ENCODE measurements at regions not wholly inside any gene's neighbourhood (a gene's known extent, or its start where the extent isn't known, plus 50 kb on each side); places are given as distances from the start of the nearest gene placed in this dataset.

DNA sequence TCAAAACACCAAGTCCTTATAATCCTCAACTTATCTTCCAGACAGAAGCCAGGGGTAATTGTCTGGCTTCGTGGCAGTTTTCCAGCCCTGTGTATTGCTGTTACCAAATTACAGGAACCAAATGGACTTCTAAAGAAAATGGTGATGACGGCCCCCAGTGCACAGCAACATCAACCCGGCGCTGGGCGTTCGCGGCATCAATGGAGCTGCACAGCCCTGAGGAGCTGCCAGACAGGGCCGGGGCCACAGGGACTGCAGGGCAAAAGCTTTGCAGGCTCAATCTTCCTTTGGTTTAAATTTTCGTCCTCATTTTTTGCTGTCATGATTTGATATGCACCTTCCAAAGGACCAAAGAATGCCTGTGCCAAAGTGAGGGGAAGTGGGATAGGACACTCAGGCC is 292.5 kb downstream of the BRD1 start:
- Histone ChIP-seq H3K4me1 (ENCODE audit: insufficient read depth, low read length) (no peaks in the 10 kb centered on the region), H4K20me1 (ENCODE audit: insufficient read depth, low read length) (peaks cover 3% of the 10 kb centered on the region; the same call in 1 of the 2 replicates), H3K79me2 (ENCODE audit: insufficient read depth, low read length) (no peaks in the 10 kb centered on the region), H3K27ac (ENCODE audit: extremely low read length, insufficient read depth, low read length) (no peak overlapping the region), H3K4me2 (ENCODE audit: low read depth, low read length) (no peak overlapping the region), H3K9me3 (ENCODE audit: low read length) (no peaks in the 10 kb centered on the region), H3K9ac (ENCODE audit: insufficient read depth, low read depth, low read length) (no peak overlapping the region), H3K36me3 (replicated peaks in 1 of 2; ENCODE audit: control insufficient read depth in 1 of 2, insufficient read depth in 2 of 2, low read length in 2 of 2) (no peaks in the 10 kb centered on the region), H2AFZ (ENCODE audit: low read length) (no peak overlapping the region), H3K27me3 (ENCODE audit: control insufficient read depth in 1 of 2, insufficient read depth in 2 of 2, low read length in 2 of 2) (peaks cover 5 to 46% of the 10 kb centered on the region in 2 experiments; a peak in 4 of 5 replicates), H3K4me3 (replicated peaks in 1 of 3; ENCODE audit: insufficient read depth in 1 of 3, low read depth in 2 of 3, low read length in 3 of 3) (no peak overlapping the region)
- intact Hi-C loops (cut with micrococcal nuclease; ENCODE audit: unreplicated experiment), result no loop called here
- ChIA-PET CTCF (ENCODE audit: low intra/inter-chr PET ratio, low total read pairs) (no interaction called here), POLR2A (no interaction called here)
- TF ChIP-seq ZNF414 (CRISPR knock-in tag; IDR thresholded peaks at IDR 0.05) (no peak), ATM (IDR thresholded peaks at IDR 0.05; ENCODE audit: borderline replicate concordance) (no peak), PRDM10 (CRISPR knock-in tag; IDR thresholded peaks at IDR 0.05; ENCODE audit: low read depth) (no peak), ZNF12 (CRISPR knock-in tag; IDR thresholded peaks at IDR 0.05) (no peak), ZNF543 (CRISPR knock-in tag; IDR thresholded peaks at IDR 0.05) (no peak), CCDC6 (CRISPR knock-in tag; IDR thresholded peaks at IDR 0.05) (no peak), ZNF598 (CRISPR knock-in tag; IDR thresholded peaks at IDR 0.05; ENCODE audit: borderline replicate concordance) (no peak), THYN1 (CRISPR knock-in tag; IDR thresholded peaks at IDR 0.05; ENCODE audit: borderline replicate concordance, low read depth) (no peak), KDM5B (CRISPR knock-in tag; IDR thresholded peaks at IDR 0.05; ENCODE audit: borderline replicate concordance) (no peak), SNAI1 (CRISPR knock-in tag; IDR thresholded peaks at IDR 0.05; ENCODE audit: borderline replicate concordance) (no peak), GATAD2A (CRISPR knock-in tag; IDR thresholded peaks at IDR 0.05) (no peak)
- TF ChIP-seq, protein P1, sequence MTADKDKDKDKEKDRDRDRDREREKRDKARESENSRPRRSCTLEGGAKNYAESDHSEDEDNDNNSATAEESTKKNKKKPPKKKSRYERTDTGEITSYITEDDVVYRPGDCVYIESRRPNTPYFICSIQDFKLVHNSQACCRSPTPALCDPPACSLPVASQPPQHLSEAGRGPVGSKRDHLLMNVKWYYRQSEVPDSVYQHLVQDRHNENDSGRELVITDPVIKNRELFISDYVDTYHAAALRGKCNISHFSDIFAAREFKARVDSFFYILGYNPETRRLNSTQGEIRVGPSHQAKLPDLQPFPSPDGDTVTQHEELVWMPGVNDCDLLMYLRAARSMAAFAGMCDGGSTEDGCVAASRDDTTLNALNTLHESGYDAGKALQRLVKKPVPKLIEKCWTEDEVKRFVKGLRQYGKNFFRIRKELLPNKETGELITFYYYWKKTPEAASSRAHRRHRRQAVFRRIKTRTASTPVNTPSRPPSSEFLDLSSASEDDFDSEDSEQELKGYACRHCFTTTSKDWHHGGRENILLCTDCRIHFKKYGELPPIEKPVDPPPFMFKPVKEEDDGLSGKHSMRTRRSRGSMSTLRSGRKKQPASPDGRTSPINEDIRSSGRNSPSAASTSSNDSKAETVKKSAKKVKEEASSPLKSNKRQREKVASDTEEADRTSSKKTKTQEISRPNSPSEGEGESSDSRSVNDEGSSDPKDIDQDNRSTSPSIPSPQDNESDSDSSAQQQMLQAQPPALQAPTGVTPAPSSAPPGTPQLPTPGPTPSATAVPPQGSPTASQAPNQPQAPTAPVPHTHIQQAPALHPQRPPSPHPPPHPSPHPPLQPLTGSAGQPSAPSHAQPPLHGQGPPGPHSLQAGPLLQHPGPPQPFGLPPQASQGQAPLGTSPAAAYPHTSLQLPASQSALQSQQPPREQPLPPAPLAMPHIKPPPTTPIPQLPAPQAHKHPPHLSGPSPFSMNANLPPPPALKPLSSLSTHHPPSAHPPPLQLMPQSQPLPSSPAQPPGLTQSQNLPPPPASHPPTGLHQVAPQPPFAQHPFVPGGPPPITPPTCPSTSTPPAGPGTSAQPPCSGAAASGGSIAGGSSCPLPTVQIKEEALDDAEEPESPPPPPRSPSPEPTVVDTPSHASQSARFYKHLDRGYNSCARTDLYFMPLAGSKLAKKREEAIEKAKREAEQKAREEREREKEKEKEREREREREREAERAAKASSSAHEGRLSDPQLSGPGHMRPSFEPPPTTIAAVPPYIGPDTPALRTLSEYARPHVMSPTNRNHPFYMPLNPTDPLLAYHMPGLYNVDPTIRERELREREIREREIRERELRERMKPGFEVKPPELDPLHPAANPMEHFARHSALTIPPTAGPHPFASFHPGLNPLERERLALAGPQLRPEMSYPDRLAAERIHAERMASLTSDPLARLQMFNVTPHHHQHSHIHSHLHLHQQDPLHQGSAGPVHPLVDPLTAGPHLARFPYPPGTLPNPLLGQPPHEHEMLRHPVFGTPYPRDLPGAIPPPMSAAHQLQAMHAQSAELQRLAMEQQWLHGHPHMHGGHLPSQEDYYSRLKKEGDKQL (CRISPR knock-in tag; IDR thresholded peaks at IDR 0.05; ENCODE audit: low read depth), result no peak
- ATAC-seq (no peak), DNase-seq (ENCODE audit: low spot score) (no peak), FAIRE-seq (no peak)
- BruUV-seq (replicated peaks), result no TSS peak
- in situ Hi-C loops (cut with HindIII; ENCODE audit: extremely low pct_ligation_motif_present, low pct_unique_long_range_greater_than_20kb), result no loop called here
- 33% methylated on average over 7 of the region's 9 CpGs for WGBS (ENCODE audit: low lambda C conversion rate)

Data from HepG2 (cell line).